Stomach (tissue), 4 donors: ENCODE measurements at regions not wholly inside any gene's neighbourhood (a gene's known extent, or its start where the extent isn't known, plus 50 kb on each side); places are given as distances from the start of the nearest gene placed in this dataset.

ENCODE experiments used
- CTCF ChIP-seq, 7 experiments: fragments of 450-650 bp in 4 of 7; fragments of 200-600 bp in 3 of 7; sonication (generic) in 3 of 7; IDR thresholded peaks; one replicate each; pipeline ENCODE4 v1.5.1; 2016 to 2019; ENCODE audit warnings: antibody characterized with exemption in 7 of 7, control low read depth in 2 of 7, mild to moderate bottlenecking in 1 of 7
- POLR2A ChIP-seq, 4 donors: fragments of 450-650 bp; IDR thresholded peaks; one replicate each; pipeline ENCODE4 v1.6.1; 2016; ENCODE audit warnings: antibody characterized with exemption in 4 of 4, control low read depth in 2 of 4, mild to moderate bottlenecking in 1 of 4, moderate library complexity in 1 of 4

GRCh38 chr1:165124772-165125171, 231.7 kb downstream of the LMX1A start:
- no peak for TF ChIP-seq CTCF (IDR thresholded peaks at IDR 0.05)
- TF ChIP-seq POLR2A (IDR thresholded peaks at IDR 0.05): no peak
